Liver (tissue), 8 donors: ENCODE measurements at regions not wholly inside any gene's neighbourhood (a gene's known extent, or its start where the extent isn't known, plus 50 kb on each side); places are given as distances from the start of the nearest gene placed in this dataset.

Experiments
- DNase-seq: peaks from one replicate; pipeline ENCODE4 v3.0.0-alpha.2; 2017; ENCODE audit warnings: low spot score
- H3K27ac ChIP-seq, 2 donors: one replicate each; pipeline ENCODE4 v1.7.0; 2013; ENCODE audit warnings: inconsistent platforms in 2 of 2, low read length in 2 of 2, control low read depth in 1 of 2, low read depth in 1 of 2, mild to moderate bottlenecking in 1 of 2
- H3K27me3 ChIP-seq, 4 donors: one replicate each; pipeline versions ENCODE4 v1.6.1 to v1.7.0; 2013; ENCODE audit warnings: low read length in 3 of 4, inconsistent platforms in 1 of 4, mild to moderate bottlenecking in 1 of 4, moderate library complexity in 1 of 4; ENCODE audit not compliant: control insufficient read depth in 4 of 4, insufficient read depth in 4 of 4
- H3K36me3 ChIP-seq, 4 donors: one replicate each; pipeline versions ENCODE4 v1.6.1 to v1.7.0; 2013; ENCODE audit warnings: low read length in 3 of 4, mild to moderate bottlenecking in 3 of 4, low read depth in 1 of 4, moderate library complexity in 1 of 4; ENCODE audit not compliant: control insufficient read depth in 4 of 4, insufficient read depth in 3 of 4
- H3K4me1 ChIP-seq, 4 donors: one replicate each; pipeline versions ENCODE4 v1.6.1 to v1.7.0; 2013; ENCODE audit warnings: low read length in 3 of 4, mild to moderate bottlenecking in 3 of 4, moderate library complexity in 1 of 4; ENCODE audit not compliant: control insufficient read depth in 4 of 4, insufficient read depth in 4 of 4
- H3K4me3 ChIP-seq, 3 donors: one replicate each; pipeline versions ENCODE4 v1.6.1 to v1.7.0; 2013; ENCODE audit warnings: low read length in 3 of 3, control low read depth in 1 of 3, low read depth in 1 of 3, mild to moderate bottlenecking in 1 of 3
- H3K9ac ChIP-seq, 2 donors: one replicate each; pipeline ENCODE4 v1.7.0; 2013; ENCODE audit warnings: low read length in 2 of 2, mild to moderate bottlenecking in 2 of 2, moderate library complexity in 2 of 2, control low read depth in 1 of 2, low read depth in 1 of 2
- H3K9me3 ChIP-seq, 4 donors: one replicate each; pipeline versions ENCODE4 v1.6.1 to v1.7.0; 2013; ENCODE audit warnings: low read length in 3 of 4; ENCODE audit not compliant: control insufficient read depth in 4 of 4
- EGR1 ChIP-seq, 2 donors: IDR thresholded peaks; 2 replicates each; pipeline ENCODE4 v1.6.1; 2016 to 2018; ENCODE audit warnings: antibody characterized with exemption in 2 of 2, low read depth in 2 of 2
- FOXA1 ChIP-seq: IDR thresholded peaks from 2 replicates; pipeline ENCODE4 v1.6.1; 2016; ENCODE audit warnings: antibody characterized with exemption
- GABPA ChIP-seq, 2 donors: IDR thresholded peaks in 1 of 2; conservative IDR thresholded peaks in 1 of 2; 2 replicates each; pipeline ENCODE4 v1.6.1; 2016; ENCODE audit warnings: antibody characterized with exemption in 2 of 2, mild to moderate bottlenecking in 1 of 2, moderate library complexity in 1 of 2
- HNF4A ChIP-seq, 2 donors: conservative IDR thresholded peaks; 2 replicates each; pipeline ENCODE4 v1.6.1; 2016; ENCODE audit warnings: antibody characterized with exemption in 2 of 2, mild to moderate bottlenecking in 2 of 2
- HNF4G ChIP-seq: IDR thresholded peaks from 2 replicates; pipeline ENCODE4 v1.6.1; 2016; ENCODE audit warnings: antibody characterized with exemption
- JUND ChIP-seq, 2 donors: IDR thresholded peaks; 2 replicates each; pipeline ENCODE4 v1.6.1; 2016; ENCODE audit warnings: antibody characterized with exemption in 2 of 2
- NR2F2 ChIP-seq: IDR thresholded peaks from 2 replicates; pipeline ENCODE4 v1.6.1; 2016; ENCODE audit warnings: antibody characterized with exemption
- RAD21 ChIP-seq, 2 donors: IDR thresholded peaks; 2 replicates each; pipeline ENCODE4 v1.6.1; 2016; ENCODE audit warnings: antibody characterized with exemption in 2 of 2, mild to moderate bottlenecking in 2 of 2
- RXRA ChIP-seq, 2 donors: IDR thresholded peaks; 2 replicates each; pipeline ENCODE4 v1.6.1; 2017 to 2018; ENCODE audit warnings: antibody characterized with exemption in 2 of 2, mild to moderate bottlenecking in 1 of 2
- SP1 ChIP-seq: IDR thresholded peaks from 2 replicates; pipeline ENCODE4 v1.6.1; 2018; ENCODE audit warnings: antibody characterized with exemption, mild to moderate bottlenecking
- TAF1 ChIP-seq: conservative IDR thresholded peaks from 2 replicates; pipeline ENCODE4 v1.6.1; 2016; ENCODE audit warnings: antibody characterized with exemption, mild to moderate bottlenecking
- YY1 ChIP-seq: IDR thresholded peaks from 2 replicates; pipeline ENCODE4 v1.6.1; 2016; ENCODE audit warnings: antibody characterized with exemption, mild to moderate bottlenecking
- WGBS: extraction: QIAGEN DNeasy Blood & Tissue Kit; methylation state at CpG from one replicate; pipeline ENCODE4 v1.1.7; 2013; 5-methylcytosine and 5-hydroxymethylcytosine counted together
- TF ChIP-seq, protein P1 (sequence below): IDR thresholded peaks from 2 replicates; pipeline ENCODE4 v1.6.1; 2016; ENCODE audit warnings: antibody characterized with exemption
- TF ChIP-seq, protein P2 (sequence below): IDR thresholded peaks from 2 replicates; pipeline ENCODE4 v1.6.1; 2016; ENCODE audit warnings: antibody characterized with exemption, mild to moderate bottlenecking
- TF ChIP-seq, protein P3 (sequence below): IDR thresholded peaks from 2 replicates; pipeline ENCODE4 v1.6.1; 2016; ENCODE audit warnings: antibody characterized with exemption
- TF ChIP-seq, protein P4 (sequence below): IDR thresholded peaks from 2 replicates; pipeline ENCODE4 v1.6.1; 2016; ENCODE audit warnings: antibody characterized with exemption
- TF ChIP-seq, protein P5 (sequence below): fragments of 150-350 bp; IDR thresholded peaks from 2 replicates; pipeline ENCODE4 v1.5.1; 2017; ENCODE audit warnings: improper control_type of control experiment, low read depth, low read length; ENCODE audit not compliant: missing input control
- donor health status: healthy.
- donor health status: healthy.
- donor health status: healthy.
- donor health status: healthy.
- donor health status: healthy.

DNA sequence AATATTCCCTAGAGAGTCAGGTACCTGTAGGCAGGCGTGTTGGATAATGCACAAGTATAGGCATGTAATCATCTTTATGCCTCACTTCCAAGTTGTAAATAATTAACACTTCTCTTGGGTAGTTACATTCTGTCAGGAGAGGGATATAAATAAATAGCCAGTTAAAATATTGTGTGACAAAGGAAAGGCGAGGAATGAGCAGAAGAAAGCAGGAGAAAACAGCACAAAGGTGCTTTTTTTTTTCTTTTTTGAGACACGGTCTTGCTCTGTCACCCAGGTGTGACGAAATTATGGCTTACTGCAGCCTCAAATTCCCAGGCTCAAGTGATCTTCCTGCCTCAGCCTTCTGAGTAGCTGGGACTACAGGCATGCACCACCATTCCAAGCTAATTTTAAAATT, 99.2 kb upstream of the LYZL2 start:
- Histone ChIP-seq H3K4me1 (no peaks in the 10 kb centered on the region), H3K27ac (no peak overlapping the region), H3K27me3 (no peaks in the 10 kb centered on the region), H3K9ac (no peak overlapping the region), H3K36me3 (no peaks in the 10 kb centered on the region), H3K4me3 (no peak overlapping the region), H3K9me3 (no peaks in the 10 kb centered on the region)
- DNase-seq, result no peak
- 89% methylated on average over 4 of the region's 4 CpGs for WGBS
- TF ChIP-seq, protein P1, sequence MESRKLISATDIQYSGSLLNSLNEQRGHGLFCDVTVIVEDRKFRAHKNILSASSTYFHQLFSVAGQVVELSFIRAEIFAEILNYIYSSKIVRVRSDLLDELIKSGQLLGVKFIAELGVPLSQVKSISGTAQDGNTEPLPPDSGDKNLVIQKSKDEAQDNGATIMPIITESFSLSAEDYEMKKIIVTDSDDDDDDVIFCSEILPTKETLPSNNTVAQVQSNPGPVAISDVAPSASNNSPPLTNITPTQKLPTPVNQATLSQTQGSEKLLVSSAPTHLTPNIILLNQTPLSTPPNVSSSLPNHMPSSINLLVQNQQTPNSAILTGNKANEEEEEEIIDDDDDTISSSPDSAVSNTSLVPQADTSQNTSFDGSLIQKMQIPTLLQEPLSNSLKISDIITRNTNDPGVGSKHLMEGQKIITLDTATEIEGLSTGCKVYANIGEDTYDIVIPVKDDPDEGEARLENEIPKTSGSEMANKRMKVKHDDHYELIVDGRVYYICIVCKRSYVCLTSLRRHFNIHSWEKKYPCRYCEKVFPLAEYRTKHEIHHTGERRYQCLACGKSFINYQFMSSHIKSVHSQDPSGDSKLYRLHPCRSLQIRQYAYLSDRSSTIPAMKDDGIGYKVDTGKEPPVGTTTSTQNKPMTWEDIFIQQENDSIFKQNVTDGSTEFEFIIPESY, result no peak
- no peak for TF ChIP-seq HNF4G
- TF ChIP-seq JUND (IDR thresholded peaks at IDR 0.05), result no peak
- TF ChIP-seq NR2F2, result no peak
- TF ChIP-seq HNF4A (conservative IDR thresholded peaks at IDR 0.05), result no peak
- TF ChIP-seq, protein P2, sequence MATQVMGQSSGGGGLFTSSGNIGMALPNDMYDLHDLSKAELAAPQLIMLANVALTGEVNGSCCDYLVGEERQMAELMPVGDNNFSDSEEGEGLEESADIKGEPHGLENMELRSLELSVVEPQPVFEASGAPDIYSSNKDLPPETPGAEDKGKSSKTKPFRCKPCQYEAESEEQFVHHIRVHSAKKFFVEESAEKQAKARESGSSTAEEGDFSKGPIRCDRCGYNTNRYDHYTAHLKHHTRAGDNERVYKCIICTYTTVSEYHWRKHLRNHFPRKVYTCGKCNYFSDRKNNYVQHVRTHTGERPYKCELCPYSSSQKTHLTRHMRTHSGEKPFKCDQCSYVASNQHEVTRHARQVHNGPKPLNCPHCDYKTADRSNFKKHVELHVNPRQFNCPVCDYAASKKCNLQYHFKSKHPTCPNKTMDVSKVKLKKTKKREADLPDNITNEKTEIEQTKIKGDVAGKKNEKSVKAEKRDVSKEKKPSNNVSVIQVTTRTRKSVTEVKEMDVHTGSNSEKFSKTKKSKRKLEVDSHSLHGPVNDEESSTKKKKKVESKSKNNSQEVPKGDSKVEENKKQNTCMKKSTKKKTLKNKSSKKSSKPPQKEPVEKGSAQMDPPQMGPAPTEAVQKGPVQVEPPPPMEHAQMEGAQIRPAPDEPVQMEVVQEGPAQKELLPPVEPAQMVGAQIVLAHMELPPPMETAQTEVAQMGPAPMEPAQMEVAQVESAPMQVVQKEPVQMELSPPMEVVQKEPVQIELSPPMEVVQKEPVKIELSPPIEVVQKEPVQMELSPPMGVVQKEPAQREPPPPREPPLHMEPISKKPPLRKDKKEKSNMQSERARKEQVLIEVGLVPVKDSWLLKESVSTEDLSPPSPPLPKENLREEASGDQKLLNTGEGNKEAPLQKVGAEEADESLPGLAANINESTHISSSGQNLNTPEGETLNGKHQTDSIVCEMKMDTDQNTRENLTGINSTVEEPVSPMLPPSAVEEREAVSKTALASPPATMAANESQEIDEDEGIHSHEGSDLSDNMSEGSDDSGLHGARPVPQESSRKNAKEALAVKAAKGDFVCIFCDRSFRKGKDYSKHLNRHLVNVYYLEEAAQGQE, result no peak
- TF ChIP-seq RAD21 (IDR thresholded peaks at IDR 0.05), result no peak
- TF ChIP-seq GABPA (IDR thresholded peaks at IDR 0.05 in 1 of 2, conservative IDR thresholded peaks at IDR 0.05 in 1 of 2), result no peak
- TF ChIP-seq YY1, result no peak
- TF ChIP-seq, protein P3, sequence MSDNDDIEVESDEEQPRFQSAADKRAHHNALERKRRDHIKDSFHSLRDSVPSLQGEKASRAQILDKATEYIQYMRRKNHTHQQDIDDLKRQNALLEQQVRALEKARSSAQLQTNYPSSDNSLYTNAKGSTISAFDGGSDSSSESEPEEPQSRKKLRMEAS, result no peak
- TF ChIP-seq, protein P4, sequence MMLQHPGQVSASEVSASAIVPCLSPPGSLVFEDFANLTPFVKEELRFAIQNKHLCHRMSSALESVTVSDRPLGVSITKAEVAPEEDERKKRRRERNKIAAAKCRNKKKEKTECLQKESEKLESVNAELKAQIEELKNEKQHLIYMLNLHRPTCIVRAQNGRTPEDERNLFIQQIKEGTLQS, result no peak
- TF ChIP-seq FOXA1, result no peak
- no peak for TF ChIP-seq TAF1

DNA sequence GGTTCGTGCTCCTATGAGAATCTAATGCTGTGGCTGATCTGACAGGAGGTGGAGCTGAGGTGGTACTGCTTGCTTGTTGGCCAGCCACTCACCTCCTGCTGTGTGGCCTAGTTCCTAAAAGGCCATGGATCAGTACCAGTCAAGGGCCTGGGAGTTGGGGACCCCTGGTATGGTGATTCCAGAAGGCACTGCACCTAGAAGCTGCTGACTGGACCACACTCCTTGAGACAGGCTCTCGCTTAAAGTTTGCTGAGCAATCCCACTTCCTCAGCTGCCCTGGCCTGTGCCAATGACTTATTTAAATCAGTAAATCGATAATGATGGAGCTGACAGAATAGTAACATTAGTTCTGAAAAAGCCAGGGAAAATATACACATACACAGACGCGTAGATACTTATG, 98.6 kb upstream of the LYZL2 start:
- Histone ChIP-seq H3K4me3 (no peak overlapping the region), H3K4me1 (no peaks in the 10 kb centered on the region), H3K27me3 (no peaks in the 10 kb centered on the region), H3K9ac (no peak overlapping the region), H3K27ac (no peak overlapping the region), H3K36me3 (no peaks in the 10 kb centered on the region), H3K9me3 (no peaks in the 10 kb centered on the region)
- 90% methylated on average over 5 of the region's 5 CpGs for WGBS
- TF ChIP-seq EGR1 (IDR thresholded peaks at IDR 0.05; ENCODE audit: low read depth in 2 of 2) (no peak), FOXA1 (no peak), HNF4A (conservative IDR thresholded peaks at IDR 0.05) (no peak), RXRA (IDR thresholded peaks at IDR 0.05) (no peak), SP1 (no peak), NR2F2 (no peak), HNF4G (no peak), RAD21 (IDR thresholded peaks at IDR 0.05) (no peak), YY1 (no peak), TAF1 (no peak), JUND (IDR thresholded peaks at IDR 0.05) (no peak), GABPA (IDR thresholded peaks at IDR 0.05 in 1 of 2, conservative IDR thresholded peaks at IDR 0.05 in 1 of 2) (no peak)
- TF ChIP-seq, protein P3, result no peak
- TF ChIP-seq, protein P5, sequence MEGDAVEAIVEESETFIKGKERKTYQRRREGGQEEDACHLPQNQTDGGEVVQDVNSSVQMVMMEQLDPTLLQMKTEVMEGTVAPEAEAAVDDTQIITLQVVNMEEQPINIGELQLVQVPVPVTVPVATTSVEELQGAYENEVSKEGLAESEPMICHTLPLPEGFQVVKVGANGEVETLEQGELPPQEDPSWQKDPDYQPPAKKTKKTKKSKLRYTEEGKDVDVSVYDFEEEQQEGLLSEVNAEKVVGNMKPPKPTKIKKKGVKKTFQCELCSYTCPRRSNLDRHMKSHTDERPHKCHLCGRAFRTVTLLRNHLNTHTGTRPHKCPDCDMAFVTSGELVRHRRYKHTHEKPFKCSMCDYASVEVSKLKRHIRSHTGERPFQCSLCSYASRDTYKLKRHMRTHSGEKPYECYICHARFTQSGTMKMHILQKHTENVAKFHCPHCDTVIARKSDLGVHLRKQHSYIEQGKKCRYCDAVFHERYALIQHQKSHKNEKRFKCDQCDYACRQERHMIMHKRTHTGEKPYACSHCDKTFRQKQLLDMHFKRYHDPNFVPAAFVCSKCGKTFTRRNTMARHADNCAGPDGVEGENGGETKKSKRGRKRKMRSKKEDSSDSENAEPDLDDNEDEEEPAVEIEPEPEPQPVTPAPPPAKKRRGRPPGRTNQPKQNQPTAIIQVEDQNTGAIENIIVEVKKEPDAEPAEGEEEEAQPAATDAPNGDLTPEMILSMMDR, result no peak
- TF ChIP-seq, protein P2, result no peak
- TF ChIP-seq, protein P1, result no peak
- no peak for DNase-seq
